Panc1 (cell line): ENCODE measurements at regions not wholly inside any gene's neighbourhood (a gene's known extent, or its start where the extent isn't known, plus 50 kb on each side); places are given as distances from the start of the nearest gene placed in this dataset.

ENCODE experiments used
- CTCF ChIP-seq: fragments of 450-650 bp; IDR thresholded peaks from 2 replicates; pipeline ENCODE4 v1.5.1; 2017; ENCODE audit warnings: mild to moderate bottlenecking
- TF ChIP-seq, protein P1 (sequence below), 2 experiments: IDR thresholded peaks; 2 replicates each; pipeline ENCODE4 v1.6.1; 2011 to 2012; ENCODE audit warnings: low read depth in 2 of 2, control low read depth in 1 of 2, low read length in 1 of 2, mild to moderate bottlenecking in 1 of 2, moderate library complexity in 1 of 2; ENCODE audit not compliant: insufficient read depth in 1 of 2

DNA sequence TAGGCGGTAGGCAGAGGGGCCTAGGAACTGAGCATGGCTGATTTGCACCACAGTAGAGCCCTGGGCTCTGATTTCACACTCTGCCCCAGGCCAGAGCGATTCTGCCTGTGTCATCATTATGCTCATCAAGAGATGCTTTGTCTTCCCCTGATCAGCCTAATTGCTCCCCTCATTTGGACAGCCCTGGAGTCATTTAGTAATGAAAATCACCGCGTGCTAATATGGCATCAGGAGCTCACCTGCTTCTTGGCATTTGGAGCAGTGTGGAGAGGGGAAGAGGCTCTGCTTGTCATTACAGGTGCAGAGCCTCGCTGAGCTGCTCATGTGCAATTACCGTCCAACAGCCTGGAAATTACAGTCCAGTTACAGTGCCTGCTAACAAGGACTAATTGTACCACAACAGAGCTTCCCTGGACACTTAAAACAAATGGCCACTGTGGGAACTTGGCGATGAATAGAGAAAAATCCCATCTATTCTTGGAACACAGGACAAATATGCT is 157.1 kb upstream of the WSCD1 start:
- no peak for TF ChIP-seq CTCF
- TF ChIP-seq, protein P1, sequence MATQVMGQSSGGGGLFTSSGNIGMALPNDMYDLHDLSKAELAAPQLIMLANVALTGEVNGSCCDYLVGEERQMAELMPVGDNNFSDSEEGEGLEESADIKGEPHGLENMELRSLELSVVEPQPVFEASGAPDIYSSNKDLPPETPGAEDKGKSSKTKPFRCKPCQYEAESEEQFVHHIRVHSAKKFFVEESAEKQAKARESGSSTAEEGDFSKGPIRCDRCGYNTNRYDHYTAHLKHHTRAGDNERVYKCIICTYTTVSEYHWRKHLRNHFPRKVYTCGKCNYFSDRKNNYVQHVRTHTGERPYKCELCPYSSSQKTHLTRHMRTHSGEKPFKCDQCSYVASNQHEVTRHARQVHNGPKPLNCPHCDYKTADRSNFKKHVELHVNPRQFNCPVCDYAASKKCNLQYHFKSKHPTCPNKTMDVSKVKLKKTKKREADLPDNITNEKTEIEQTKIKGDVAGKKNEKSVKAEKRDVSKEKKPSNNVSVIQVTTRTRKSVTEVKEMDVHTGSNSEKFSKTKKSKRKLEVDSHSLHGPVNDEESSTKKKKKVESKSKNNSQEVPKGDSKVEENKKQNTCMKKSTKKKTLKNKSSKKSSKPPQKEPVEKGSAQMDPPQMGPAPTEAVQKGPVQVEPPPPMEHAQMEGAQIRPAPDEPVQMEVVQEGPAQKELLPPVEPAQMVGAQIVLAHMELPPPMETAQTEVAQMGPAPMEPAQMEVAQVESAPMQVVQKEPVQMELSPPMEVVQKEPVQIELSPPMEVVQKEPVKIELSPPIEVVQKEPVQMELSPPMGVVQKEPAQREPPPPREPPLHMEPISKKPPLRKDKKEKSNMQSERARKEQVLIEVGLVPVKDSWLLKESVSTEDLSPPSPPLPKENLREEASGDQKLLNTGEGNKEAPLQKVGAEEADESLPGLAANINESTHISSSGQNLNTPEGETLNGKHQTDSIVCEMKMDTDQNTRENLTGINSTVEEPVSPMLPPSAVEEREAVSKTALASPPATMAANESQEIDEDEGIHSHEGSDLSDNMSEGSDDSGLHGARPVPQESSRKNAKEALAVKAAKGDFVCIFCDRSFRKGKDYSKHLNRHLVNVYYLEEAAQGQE (IDR thresholded peaks at IDR 0.05; ENCODE audit: insufficient read depth in 1 of 2, low read depth in 2 of 2, low read length in 1 of 2) = no peak
